ENCODE measurements at regions not wholly inside any gene's neighbourhood (a gene's known extent, or its start where the extent isn't known, plus 50 kb on each side); places are given as distances from the start of the nearest gene placed in this dataset.

GRCh38 chr1:182293119-182293589 lies 98.4 kb downstream of the GLUL start:
- TF ChIP-seq, protein P1, sequence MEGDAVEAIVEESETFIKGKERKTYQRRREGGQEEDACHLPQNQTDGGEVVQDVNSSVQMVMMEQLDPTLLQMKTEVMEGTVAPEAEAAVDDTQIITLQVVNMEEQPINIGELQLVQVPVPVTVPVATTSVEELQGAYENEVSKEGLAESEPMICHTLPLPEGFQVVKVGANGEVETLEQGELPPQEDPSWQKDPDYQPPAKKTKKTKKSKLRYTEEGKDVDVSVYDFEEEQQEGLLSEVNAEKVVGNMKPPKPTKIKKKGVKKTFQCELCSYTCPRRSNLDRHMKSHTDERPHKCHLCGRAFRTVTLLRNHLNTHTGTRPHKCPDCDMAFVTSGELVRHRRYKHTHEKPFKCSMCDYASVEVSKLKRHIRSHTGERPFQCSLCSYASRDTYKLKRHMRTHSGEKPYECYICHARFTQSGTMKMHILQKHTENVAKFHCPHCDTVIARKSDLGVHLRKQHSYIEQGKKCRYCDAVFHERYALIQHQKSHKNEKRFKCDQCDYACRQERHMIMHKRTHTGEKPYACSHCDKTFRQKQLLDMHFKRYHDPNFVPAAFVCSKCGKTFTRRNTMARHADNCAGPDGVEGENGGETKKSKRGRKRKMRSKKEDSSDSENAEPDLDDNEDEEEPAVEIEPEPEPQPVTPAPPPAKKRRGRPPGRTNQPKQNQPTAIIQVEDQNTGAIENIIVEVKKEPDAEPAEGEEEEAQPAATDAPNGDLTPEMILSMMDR (IDR thresholded peaks at IDR 0.05; ENCODE audit: insufficient read depth, low read length): no peak
- H3K4me3 ChIP-seq (ENCODE audit: low read depth, low read length): no peak overlapping the region
- no peak for DNase-seq (ENCODE audit: low read depth)

DNA sequence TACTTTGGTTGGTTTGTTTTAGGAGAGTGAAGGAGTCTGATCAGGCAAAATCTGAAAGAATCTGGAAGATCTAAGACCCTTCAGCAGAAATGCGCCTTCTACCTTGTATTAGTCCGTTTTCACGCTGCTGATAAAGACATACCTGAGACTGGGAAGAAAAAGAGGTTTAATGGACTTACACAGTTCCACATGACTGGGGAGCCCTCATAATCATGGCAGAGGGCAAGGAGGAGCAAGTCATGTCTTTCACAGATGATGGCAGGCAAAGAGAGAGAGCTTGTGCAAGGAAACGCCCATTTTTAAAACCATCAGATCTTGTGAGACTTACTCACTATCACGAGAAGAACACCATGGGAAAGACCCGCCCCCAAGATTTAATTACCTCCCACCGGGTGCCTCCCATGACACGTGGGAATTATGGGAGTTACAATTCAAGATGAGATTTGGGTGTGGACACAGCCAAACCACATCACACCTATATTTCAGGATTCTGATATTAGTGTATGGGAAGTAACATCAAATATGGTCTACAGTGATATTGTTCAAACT lies 99.3 kb downstream of the GLUL start:
- TF ChIP-seq, protein P1 (IDR thresholded peaks at IDR 0.05; ENCODE audit: insufficient read depth, low read length): no peak
- no peak for DNase-seq (ENCODE audit: low read depth)
- H3K4me3 ChIP-seq (ENCODE audit: low read depth, low read length): no peak overlapping the region

DNA sequence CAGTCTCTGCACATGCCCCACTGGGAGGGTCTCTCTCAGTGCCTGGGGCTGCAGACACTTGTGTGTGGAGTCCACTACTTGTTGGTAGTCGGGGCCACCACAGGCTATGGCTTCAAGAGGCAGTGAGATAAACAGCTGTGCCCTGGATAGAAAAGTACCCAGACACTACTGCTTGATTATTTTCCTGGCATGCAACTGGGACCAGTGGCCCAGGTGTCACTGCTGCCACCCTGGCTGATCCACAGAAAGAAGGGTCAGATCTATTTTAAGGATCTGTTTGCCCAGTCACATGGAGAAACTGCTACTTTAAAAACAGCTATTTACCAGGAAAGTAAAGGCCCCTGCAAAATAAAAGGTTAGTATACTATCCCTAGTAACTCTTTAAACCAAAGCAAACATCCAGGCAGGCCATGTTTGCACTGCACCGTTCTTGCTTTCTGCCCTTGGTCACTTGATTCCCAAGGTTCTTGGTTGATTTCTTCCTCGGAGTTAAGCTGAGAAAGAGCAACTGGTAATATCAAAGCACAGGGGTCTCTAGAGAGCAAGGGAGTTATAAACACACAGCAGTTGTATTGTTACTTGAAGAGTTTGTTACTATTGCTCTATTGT lies 99.9 kb downstream of the GLUL start:
- TF ChIP-seq, protein P1 (IDR thresholded peaks at IDR 0.05; ENCODE audit: insufficient read depth, low read length): no peak
- DNase-seq (ENCODE audit: low read depth): no peak
- H3K4me3 ChIP-seq (ENCODE audit: low read depth, low read length): no peak overlapping the region

DNA sequence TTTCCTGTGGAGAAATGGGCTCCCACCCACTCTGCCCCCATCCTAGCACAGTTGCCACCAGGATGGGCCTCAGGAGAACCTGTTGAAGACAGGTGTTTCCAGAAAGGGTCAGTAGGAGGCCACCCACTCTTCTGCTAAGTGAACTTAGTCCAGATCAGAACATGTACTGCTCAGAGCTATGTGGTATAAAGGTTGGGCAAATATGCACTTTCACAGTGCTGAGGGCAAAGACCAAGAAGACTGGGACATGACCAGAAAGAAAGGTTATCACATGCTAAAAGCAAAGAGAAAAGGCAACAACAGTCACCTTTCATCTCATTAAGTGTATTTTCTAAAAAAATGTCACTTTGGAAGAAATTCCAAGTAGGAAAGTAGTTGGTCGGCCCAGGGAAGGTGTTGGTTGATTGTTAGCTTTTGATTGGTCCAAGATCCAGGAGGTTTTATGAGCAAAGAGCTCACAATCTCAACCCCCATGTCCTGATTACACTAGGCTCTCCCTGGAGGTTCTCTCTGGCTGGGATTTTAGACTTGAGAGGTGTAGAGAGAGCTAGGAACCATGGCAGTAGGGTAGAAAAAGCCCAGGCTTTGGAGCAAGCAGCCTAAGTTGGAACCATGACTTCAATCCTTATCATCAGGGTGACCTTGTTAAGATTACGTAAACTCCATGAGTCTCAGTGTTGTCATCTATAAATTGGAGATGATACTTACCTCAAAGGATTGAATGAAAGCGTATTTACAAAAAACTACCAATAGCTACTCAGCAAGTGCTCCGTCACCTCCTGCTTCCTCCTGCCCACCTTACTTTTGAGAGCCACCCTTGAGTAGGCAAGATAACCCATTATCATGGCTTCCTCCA lies 102.6 kb downstream of the GLUL start:
- no peak for DNase-seq (ENCODE audit: low read depth)
- H3K4me3 ChIP-seq (ENCODE audit: low read depth, low read length): no peak overlapping the region
- TF ChIP-seq, protein P1 (IDR thresholded peaks at IDR 0.05; ENCODE audit: insufficient read depth, low read length): no peak

- H3K4me3 ChIP-seq (ENCODE audit: low read depth, low read length): no peak overlapping the region
- TF ChIP-seq, protein P1 (IDR thresholded peaks at IDR 0.05; ENCODE audit: insufficient read depth, low read length): no peak
- no peak for DNase-seq (ENCODE audit: low read depth)
These were observed 104.8 kb downstream of the GLUL start for GRCh38 chr1:182286761-182287160.

- TF ChIP-seq, protein P1 (IDR thresholded peaks at IDR 0.05; ENCODE audit: insufficient read depth, low read length): no peak
- no peak for DNase-seq (ENCODE audit: low read depth)
These were observed 107.6 kb downstream of the GLUL start for GRCh38 chr1:182283746-182284544.

More at GRCh38 chr1:182283746-182284544, 107.6 kb downstream of the GLUL start:
- no peak overlapping the region for H3K4me3 ChIP-seq (ENCODE audit: low read depth, low read length)

Measured in fibroblast of the aortic adventitia (primary cell).